ENCODE measurements at regions not wholly inside any gene's neighbourhood (a gene's known extent, or its start where the extent isn't known, plus 50 kb on each side); places are given as distances from the start of the nearest gene placed in this dataset.
"Not testable (repeated sequence)": the region's sequence is repeated elsewhere in the genome, so short reads cannot be mapped to it uniquely, and the experiment has no call there.

GRCh38 chr3:25844891-25845290 lies 55.0 kb downstream of the OXSM start:
- DNase-seq (no peak), ATAC-seq (ENCODE audit: poor library complexity) (no peak)
- intact Hi-C loops (cut with DNase I) = no loop called here

- ATAC-seq (ENCODE audit: poor library complexity) = no peak
- DNase-seq = no peak
- intact Hi-C loops (cut with DNase I) = no loop called here
These were observed 56.4 kb downstream of the OXSM start for GRCh38 chr3:25846282-25846681.

GRCh38 chr3:25849091-25849490 lies 59.2 kb downstream of the OXSM start:
- intact Hi-C loops (cut with DNase I) = no loop called here
- DNase-seq (no peak), ATAC-seq (ENCODE audit: poor library complexity) (no peak)

- ATAC-seq (ENCODE audit: poor library complexity) = no peak
- intact Hi-C loops (cut with DNase I) = no loop called here
- DNase-seq = no peak
These were observed 59.9 kb downstream of the OXSM start for GRCh38 chr3:25849641-25850385.

- intact Hi-C loops (cut with DNase I); ATAC-seq (ENCODE audit: poor library complexity); DNase-seq: not testable (repeated sequence)
These were observed 61.9 kb downstream of the OXSM start for GRCh38 chr3:25851693-25852259.

GRCh38 chr3:25854214-25854613 lies 64.3 kb downstream of the OXSM start:
- ATAC-seq (ENCODE audit: poor library complexity) = no peak
- intact Hi-C loops (cut with DNase I) = no loop called here
- no peak for DNase-seq

GRCh38 chr3:25854635-25855034 lies 64.7 kb downstream of the OXSM start:
- DNase-seq (no peak), ATAC-seq (ENCODE audit: poor library complexity) (no peak)
- intact Hi-C loops (cut with DNase I) = loop anchor here (5.0 kb wide), 1 partner anchor 207 kb away; no protein-coding TSS in a partner anchor

GRCh38 chr3:25855266-25855784 lies 65.4 kb downstream of the OXSM start:
- ATAC-seq (ENCODE audit: poor library complexity) = no peak

GRCh38 chr3:25856902-25857518 lies 67.1 kb downstream of the OXSM start:
- DNase-seq (no peak), ATAC-seq (ENCODE audit: poor library complexity) (peak; percentile 62)
- intact Hi-C loops (cut with DNase I) = loop anchor here (5.0 kb wide), 1 partner anchor 210 kb away; no protein-coding TSS in a partner anchor

More at GRCh38 chr3:25855266-25855784, 65.4 kb downstream of the OXSM start:
- DNase-seq = no peak
- intact Hi-C loops (cut with DNase I) = loop anchor here (5.0 kb wide), 1 partner anchor 208 kb away; no protein-coding TSS in a partner anchor

GRCh38 chr3:25861566-25861965 lies 71.7 kb downstream of the OXSM start:
- DNase-seq (no peak), ATAC-seq (ENCODE audit: poor library complexity) (no peak)
- intact Hi-C loops (cut with DNase I) = no loop called here

GRCh38 chr3:25863011-25863415 lies 73.1 kb downstream of the OXSM start:
- no peak for ATAC-seq (ENCODE audit: poor library complexity)
- intact Hi-C loops (cut with DNase I) = no loop called here
- DNase-seq = no peak

- DNase-seq (no peak), ATAC-seq (ENCODE audit: poor library complexity) (no peak)
- intact Hi-C loops (cut with DNase I) = no loop called here
These were observed 73.6 kb downstream of the OXSM start for GRCh38 chr3:25863416-25863959.

- intact Hi-C loops (cut with DNase I) = no loop called here
- no peak for ATAC-seq (ENCODE audit: poor library complexity)
- no peak for DNase-seq
These were observed 80.6 kb downstream of the OXSM start for GRCh38 chr3:25870452-25870851.

- intact Hi-C loops (cut with DNase I) = no loop called here
- no peak for DNase-seq
- no peak for ATAC-seq (ENCODE audit: poor library complexity)
These were observed 82.4 kb downstream of the OXSM start for GRCh38 chr3:25872200-25872877.

- DNase-seq (no peak), ATAC-seq (ENCODE audit: poor library complexity) (no peak)
- intact Hi-C loops (cut with DNase I) = no loop called here
These were observed 93.6 kb downstream of the OXSM start for GRCh38 chr3:25883492-25883891.

- DNase-seq (no peak), ATAC-seq (ENCODE audit: poor library complexity) (no peak)
- intact Hi-C loops (cut with DNase I) = no loop called here
These were observed 95.1 kb downstream of the OXSM start for GRCh38 chr3:25884981-25885380.

- intact Hi-C loops (cut with DNase I) = no loop called here
- ATAC-seq (ENCODE audit: poor library complexity) = no peak
These were observed 95.7 kb downstream of the OXSM start for GRCh38 chr3:25885544-25885943.

GRCh38 chr3:25887907-25888306 lies 98.0 kb downstream of the OXSM start:
- DNase-seq (no peak), ATAC-seq (ENCODE audit: poor library complexity) (no peak)
- intact Hi-C loops (cut with DNase I) = no loop called here

More at GRCh38 chr3:25885544-25885943, 95.7 kb downstream of the OXSM start:
- DNase-seq = no peak
